Kidney epithelial cell (primary cell): ENCODE measurements at regions not wholly inside any gene's neighbourhood (a gene's known extent, or its start where the extent isn't known, plus 50 kb on each side); places are given as distances from the start of the nearest gene placed in this dataset.

Source experiments
- DNase-seq: peaks from one replicate; pipeline ENCODE4 v3.0.0-alpha.2; 2010; ENCODE audit warnings: low read depth
- H3K27me3 ChIP-seq: 2 replicates; pipeline ENCODE4 v1.6.0; 2011; ENCODE audit warnings: low read length; ENCODE audit not compliant: control insufficient read depth, insufficient read depth
- H3K36me3 ChIP-seq: 2 replicates; pipeline ENCODE4 v1.5.1; 2011; ENCODE audit warnings: low read length; ENCODE audit not compliant: control insufficient read depth, insufficient read depth
- H3K4me3 ChIP-seq: 2 replicates; pipeline ENCODE4 v1.5.1; 2011; ENCODE audit warnings: low read depth, mild to moderate bottlenecking, control low read depth, low read length
- CTCF ChIP-seq: IDR thresholded peaks from 2 replicates; pipeline ENCODE4 v1.5.1; 2011; ENCODE audit warnings: mild to moderate bottlenecking, moderate library complexity, low read length, control low read depth, inconsistent platforms; ENCODE audit not compliant: insufficient read depth, poor library complexity, severe bottlenecking

GRCh38 chr4:128604840-128605239 lies 204.7 kb upstream of the JADE1 start:
- Histone ChIP-seq H3K36me3 (no peaks in the 10 kb centered on the region), H3K27me3 (no peaks in the 10 kb centered on the region), H3K4me3 (no peak overlapping the region)
- no peak for TF ChIP-seq CTCF
- no peak for DNase-seq

DNA sequence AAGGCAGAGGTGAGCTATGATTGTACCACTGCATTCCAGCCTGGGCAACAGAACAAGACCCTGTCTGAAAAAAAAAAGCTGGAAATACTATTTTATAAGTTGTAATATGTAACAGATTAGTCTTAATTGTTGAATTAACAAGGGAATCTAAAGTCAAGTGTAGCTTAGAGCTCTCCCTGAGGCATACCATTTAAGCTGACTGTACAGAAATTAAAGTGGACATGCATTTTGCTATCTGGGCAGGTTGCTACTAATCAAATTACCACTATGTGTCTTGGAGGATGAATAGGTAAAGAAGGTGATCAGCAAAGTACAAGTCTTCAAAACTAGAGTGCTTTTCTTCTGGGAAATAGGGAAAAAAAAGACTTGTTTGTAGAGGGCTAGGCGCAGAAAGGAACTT lies 205.3 kb upstream of the JADE1 start:
- no peak for TF ChIP-seq CTCF

DNA sequence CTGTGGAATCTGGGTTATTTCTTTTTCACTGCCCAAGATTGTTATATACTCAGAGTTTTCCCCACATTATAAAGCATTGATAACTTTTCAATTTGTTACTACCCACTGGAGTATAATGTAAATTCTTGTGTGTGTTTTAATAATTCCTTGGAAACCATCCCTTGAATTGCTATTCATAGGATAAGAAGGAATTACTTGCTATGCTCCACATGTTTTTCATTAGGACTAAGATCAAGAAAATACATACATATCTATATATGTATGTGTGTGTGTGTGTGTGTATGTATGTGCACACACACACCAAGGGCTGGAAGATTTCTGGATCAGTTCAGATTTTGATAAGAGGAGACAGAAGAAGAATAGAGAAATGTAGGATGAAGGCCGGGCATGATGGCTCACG lies 206.4 kb upstream of the JADE1 start:
- TF ChIP-seq CTCF: no peak
- no peak for DNase-seq
- Histone ChIP-seq H3K4me3 (no peak overlapping the region), H3K36me3 (no peaks in the 10 kb centered on the region), H3K27me3 (no peaks in the 10 kb centered on the region)

More for the DNA sequence above, 205.3 kb upstream of the JADE1 start:
- H3K4me3 ChIP-seq: no peak overlapping the region
- no peaks in the 10 kb centered on the region for H3K27me3 ChIP-seq
- H3K36me3 ChIP-seq: no peaks in the 10 kb centered on the region
- DNase-seq: no peak

DNA sequence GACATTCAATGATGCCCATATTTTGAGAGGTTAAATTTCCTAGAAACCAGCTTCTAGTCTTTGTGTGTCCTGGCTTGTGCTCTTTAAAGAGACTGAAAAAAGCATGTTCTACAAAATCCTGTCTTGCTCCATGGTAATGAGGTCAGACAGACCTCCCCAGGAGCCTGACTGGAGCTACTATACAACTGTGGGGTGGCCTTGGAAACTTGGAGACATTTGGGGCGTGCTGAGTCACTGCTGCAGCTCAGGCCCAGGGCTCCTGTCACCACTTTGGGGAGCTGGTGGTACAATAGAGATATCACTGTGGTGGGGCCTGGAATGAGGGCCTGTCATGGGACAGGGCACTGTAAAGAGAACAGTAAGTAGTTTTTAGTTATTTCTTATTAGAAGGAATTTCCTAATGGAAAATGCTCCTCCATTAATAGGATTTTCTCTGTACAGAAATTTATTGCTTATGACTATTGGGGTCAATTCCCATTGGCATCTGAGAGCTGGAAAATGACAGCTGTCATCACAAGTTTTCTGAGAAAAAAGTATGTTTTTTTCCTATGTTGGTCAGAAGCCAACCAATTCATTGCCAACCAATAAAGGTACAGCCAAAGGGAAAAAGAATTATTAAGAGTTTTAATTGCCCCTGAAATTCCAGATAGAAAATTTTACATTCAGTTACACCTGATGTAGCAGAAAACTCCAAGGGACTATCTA lies 207.4 kb upstream of the JADE1 start:
- no peaks in the 10 kb centered on the region for H3K36me3 ChIP-seq
- no peak overlapping the region for H3K4me3 ChIP-seq
- no peak for TF ChIP-seq CTCF
- H3K27me3 ChIP-seq: no peaks in the 10 kb centered on the region
- no peak for DNase-seq

GRCh38 chr4:128600996-128601871 lies 208.3 kb upstream of the JADE1 start:
- DNase-seq: peak; percentile 96
- Histone ChIP-seq H3K27me3 (no peaks in the 10 kb centered on the region), H3K36me3 (no peaks in the 10 kb centered on the region), H3K4me3 (no peak overlapping the region)
- no peak for TF ChIP-seq CTCF
